Adipocyte (in vitro differentiated cells): ENCODE measurements at regions not wholly inside any gene's neighbourhood (a gene's known extent, or its start where the extent isn't known, plus 50 kb on each side); places are given as distances from the start of the nearest gene placed in this dataset.

Experiments
- DNase-seq: peaks from one replicate; pipeline ENCODE4 v3.0.0-alpha.2; 2015; ENCODE audit warnings: low read depth
- H3K27me3 ChIP-seq: replicated peaks from 2 replicates; pipeline ENCODE4 v1.7.0; 2013; ENCODE audit warnings: mild to moderate bottlenecking, low read length, moderate library complexity; ENCODE audit not compliant: control insufficient read depth, insufficient read depth
- H3K36me3 ChIP-seq: 2 replicates; pipeline ENCODE4 v1.7.0; 2013; ENCODE audit warnings: low read length, mild to moderate bottlenecking, moderate library complexity; ENCODE audit not compliant: control insufficient read depth, insufficient read depth, severe bottlenecking
- H3K4me1 ChIP-seq: 2 replicates; pipeline ENCODE4 v1.7.0; 2013; ENCODE audit warnings: mild to moderate bottlenecking, low read length, moderate library complexity; ENCODE audit not compliant: control insufficient read depth, insufficient read depth
- H3K4me3 ChIP-seq: 2 replicates; pipeline ENCODE4 v1.7.0; 2013; ENCODE audit warnings: mild to moderate bottlenecking, low read length, moderate library complexity
- H3K9ac ChIP-seq: 2 replicates; pipeline ENCODE4 v1.7.0; 2013; ENCODE audit warnings: mild to moderate bottlenecking, low read length, moderate library complexity
- H3K9me3 ChIP-seq: 2 replicates; pipeline ENCODE4 v1.7.0; 2013; ENCODE audit warnings: mild to moderate bottlenecking, low read length, moderate library complexity; ENCODE audit not compliant: control insufficient read depth

DNA sequence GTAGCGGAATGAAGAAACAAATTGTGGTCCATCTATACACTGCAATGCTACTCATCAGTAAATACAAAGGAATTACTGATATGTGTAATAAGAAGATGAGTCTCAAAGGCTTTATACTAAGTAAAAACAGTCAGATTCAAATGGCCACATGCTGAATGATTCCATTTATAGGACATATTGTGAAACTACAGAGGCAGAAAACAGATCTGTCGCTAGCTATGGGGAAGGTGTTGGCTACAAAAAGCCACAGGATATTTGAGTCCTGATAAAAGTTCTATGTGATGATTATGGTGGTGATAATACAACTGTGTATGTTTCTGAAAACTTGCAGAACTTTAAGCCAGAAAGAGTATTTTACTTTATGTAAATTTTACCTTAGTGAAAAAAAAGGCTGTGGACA, 313.2 kb downstream of the HDGFL1 start:
- no peak overlapping the region for H3K9ac ChIP-seq
- peaks cover 29% of the 10 kb centered on the region for H3K4me1 ChIP-seq
- no peaks in the 10 kb centered on the region for H3K36me3 ChIP-seq
- H3K4me3 ChIP-seq: no peak overlapping the region
- DNase-seq: peak; percentile 22
- no peaks in the 10 kb centered on the region for H3K27me3 ChIP-seq
- H3K9me3 ChIP-seq: no peaks in the 10 kb centered on the region

DNA sequence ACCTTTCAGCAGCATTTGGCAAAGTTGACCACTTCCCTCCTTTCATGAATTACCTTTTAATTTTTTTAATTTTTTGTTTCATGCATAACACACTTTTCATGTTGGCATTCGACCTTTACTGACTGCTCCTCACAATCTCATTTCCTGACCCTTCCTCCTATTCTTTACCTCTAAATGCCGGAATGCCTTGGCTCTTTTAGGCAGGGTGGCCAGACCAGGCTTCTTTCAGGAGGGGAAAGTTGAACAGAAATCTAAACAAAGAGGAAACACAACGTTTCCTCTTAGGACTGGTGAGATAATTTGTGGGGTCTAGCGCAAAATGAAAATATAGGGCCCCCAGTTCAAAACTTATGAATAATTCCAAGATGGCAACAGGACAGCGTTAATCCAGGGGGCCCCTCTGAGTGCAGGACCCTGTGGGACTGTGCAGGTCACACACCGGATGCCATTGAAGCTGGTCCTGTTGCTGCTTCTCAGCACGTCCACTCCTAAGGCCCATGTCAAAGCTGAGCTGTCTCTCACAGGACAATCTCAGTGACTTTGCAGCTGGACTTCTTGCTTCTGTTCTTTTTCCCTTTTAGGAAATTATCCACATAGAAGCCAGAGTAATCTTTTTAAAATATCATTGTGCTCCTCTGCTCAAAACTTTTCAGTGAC, 313.8 kb downstream of the HDGFL1 start:
- H3K27me3 ChIP-seq: no peaks in the 10 kb centered on the region
- H3K36me3 ChIP-seq: no peaks in the 10 kb centered on the region
- no peaks in the 10 kb centered on the region for H3K9me3 ChIP-seq
- H3K9ac ChIP-seq: no peak overlapping the region
- no peak for DNase-seq
- peaks cover 27% of the 10 kb centered on the region for H3K4me1 ChIP-seq
- H3K4me3 ChIP-seq: no peak overlapping the region

DNA sequence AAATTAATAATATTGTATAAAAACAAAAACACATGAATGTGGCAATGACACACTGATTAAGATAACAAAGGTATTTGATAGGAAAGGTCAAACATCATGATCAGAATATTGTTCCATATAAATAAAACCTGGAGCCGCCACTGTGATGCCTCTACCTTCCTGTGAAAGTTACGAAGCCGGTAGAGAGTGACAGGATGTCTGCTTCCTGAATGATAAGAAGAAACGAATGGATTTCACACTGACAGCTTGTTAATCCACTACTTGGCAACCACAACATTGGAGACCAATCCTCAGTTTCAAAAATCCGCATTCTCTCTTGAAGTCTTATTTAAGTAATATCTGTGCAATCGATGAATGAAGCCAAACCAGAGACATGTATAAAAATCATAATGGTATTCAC, 315.1 kb downstream of the HDGFL1 start:
- H3K36me3 ChIP-seq: no peaks in the 10 kb centered on the region
- H3K4me3 ChIP-seq: no peak overlapping the region
- peaks cover 24% of the 10 kb centered on the region for H3K4me1 ChIP-seq
- H3K9me3 ChIP-seq: no peaks in the 10 kb centered on the region
- H3K9ac ChIP-seq: no peak overlapping the region
- no peaks in the 10 kb centered on the region for H3K27me3 ChIP-seq
- no peak for DNase-seq

DNA sequence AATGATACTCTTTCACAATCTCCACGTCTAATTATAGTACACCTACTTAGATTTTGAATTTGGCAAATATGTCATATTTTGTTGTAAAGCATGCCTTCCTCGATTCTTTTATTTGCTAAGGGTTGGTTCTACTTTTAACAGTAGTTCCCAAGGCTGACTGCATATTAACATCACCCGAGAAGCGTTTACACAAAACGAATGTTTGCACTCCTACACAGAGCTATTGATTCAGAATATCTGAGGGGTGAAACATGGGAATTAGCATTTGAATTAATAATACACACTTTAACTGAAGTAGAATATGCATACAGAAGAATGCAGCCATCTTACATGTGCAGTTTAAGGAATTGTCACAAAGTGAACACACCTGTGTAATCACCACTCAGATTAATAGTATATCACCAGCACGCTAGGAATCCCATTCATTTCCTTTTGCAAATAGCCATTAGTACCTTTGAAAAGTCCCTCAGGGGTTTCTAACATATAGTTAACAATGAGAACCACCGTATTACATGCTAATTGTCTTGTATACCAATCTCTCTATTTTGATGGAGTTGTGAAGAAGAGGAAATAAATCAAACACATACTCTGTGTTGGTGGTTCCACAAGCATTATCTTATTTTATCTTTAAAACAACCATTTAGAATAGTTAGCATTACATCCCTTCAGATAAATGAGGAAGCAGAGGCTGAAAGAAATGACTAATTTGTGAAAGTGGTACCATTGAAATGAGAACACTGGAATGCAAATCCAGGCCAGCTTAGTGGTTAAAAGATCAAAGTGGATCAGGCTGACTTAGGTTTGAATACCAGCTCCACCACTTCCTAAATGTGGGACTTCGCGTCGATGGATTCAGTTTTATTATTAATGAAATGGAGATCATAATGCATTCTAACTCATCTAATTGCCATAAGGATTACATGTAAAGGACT, 317.6 kb downstream of the HDGFL1 start:
- Histone ChIP-seq H3K27me3 (no peaks in the 10 kb centered on the region), H3K4me3 (no peak overlapping the region), H3K9me3 (no peaks in the 10 kb centered on the region), H3K4me1 (peaks cover 8% of the 10 kb centered on the region), H3K36me3 (no peaks in the 10 kb centered on the region), H3K9ac (no peak overlapping the region)
- DNase-seq: no peak

DNA sequence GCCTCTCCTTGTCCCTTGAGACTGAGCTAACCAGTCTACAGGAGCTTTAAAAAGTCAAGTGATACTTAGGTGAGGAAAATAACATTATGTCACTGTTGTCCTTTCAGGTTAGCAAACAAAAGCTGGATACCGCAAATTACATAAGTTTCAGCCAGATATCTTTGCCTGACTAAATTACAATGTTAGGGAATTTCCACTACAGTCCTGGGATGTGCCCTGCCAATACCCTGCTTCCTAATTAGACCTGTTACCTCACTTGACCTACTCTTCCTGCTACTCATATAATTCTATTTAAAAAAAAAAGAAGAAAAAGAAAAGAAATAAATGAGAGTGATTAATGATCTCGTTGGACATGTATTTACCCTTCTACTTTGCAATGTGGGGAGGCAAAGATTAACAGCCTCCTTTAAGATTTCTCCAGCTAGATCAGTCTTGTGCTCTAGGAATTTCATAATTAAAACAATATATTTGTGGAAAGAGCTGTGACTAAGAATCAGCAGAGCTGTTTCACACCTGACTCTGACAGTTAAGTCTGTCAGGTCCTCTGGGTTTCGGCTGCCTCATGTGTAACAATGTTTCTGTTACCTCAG, 318.9 kb downstream of the HDGFL1 start:
- H3K9ac ChIP-seq: no peak overlapping the region
- no peak overlapping the region for H3K4me3 ChIP-seq
- H3K4me1 ChIP-seq: peaks cover 9% of the 10 kb centered on the region
- no peaks in the 10 kb centered on the region for H3K36me3 ChIP-seq
- no peaks in the 10 kb centered on the region for H3K9me3 ChIP-seq
- no peaks in the 10 kb centered on the region for H3K27me3 ChIP-seq
- no peak for DNase-seq

DNA sequence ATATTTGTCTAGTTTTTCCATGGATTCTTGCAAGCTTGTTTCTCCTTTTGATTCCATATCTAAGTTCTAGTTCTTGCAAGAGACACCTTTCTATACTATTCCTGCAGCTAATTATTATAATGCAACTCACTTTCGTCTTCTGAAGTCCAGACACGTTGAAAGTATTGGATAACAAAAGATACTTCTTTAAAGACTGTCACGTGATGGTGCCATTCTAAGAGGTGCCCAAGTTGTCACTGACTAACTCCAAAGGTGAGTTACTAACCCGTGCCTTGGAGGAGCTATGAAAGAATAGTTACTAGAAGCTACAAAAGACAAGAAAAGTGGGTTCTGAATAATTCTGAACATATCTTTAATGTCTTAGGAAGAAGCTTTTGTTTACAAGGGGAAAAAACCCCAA, 322.6 kb downstream of the HDGFL1 start:
- no peaks in the 10 kb centered on the region for H3K36me3 ChIP-seq
- H3K4me3 ChIP-seq: no peak overlapping the region
- peaks cover 9% of the 10 kb centered on the region for H3K4me1 ChIP-seq
- peak overlapping the region; percentile 43 for H3K9ac ChIP-seq
- H3K9me3 ChIP-seq: no peaks in the 10 kb centered on the region
- DNase-seq: no peak
- H3K27me3 ChIP-seq: no peaks in the 10 kb centered on the region

DNA sequence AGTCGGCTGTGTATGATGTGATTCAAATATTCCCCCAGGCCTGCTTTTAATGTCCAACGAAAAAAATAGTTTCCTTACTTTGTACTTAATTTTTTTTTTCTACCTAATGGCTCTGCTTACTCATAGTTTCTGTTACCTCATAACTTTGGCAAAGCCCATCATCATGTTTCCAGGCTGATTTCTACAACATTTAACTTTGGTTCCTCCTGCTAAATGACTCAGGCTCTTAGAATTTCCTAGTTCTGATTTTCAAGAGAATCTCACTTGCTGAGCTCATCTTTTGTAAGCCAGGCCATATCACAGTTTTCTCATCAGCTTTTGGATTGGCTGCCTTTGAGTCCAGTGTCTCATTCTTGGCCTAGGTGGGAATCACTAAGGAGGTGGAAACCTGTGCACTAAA, 323.1 kb downstream of the HDGFL1 start:
- Histone ChIP-seq H3K9ac (peak overlapping the region; percentile 43), H3K27me3 (no peaks in the 10 kb centered on the region), H3K9me3 (no peaks in the 10 kb centered on the region), H3K4me1 (peaks cover 9% of the 10 kb centered on the region), H3K36me3 (no peaks in the 10 kb centered on the region), H3K4me3 (no peak overlapping the region)
- peak; percentile 95 for DNase-seq

DNA sequence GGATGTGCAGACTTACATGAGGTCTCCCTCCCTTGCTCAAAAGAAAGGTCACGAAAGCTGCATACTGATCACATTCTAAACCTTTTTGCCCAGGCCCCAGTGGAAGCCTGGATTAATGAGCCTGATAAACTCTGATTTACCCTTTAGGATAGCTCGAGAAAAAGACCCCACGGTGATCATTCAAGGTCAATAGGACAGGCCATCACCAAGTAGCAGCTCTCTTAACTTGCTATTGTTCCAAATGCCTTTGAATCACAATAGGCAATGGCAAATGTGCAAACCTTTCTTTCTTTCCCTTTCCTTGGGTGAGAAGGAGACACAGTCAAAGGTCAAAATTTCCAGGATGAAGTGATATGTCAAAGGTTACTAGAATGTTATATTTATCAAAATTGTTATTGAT, 327.3 kb downstream of the HDGFL1 start:
- no peaks in the 10 kb centered on the region for H3K27me3 ChIP-seq
- no peak overlapping the region for H3K4me3 ChIP-seq
- no peak overlapping the region for H3K9ac ChIP-seq
- no peak for DNase-seq
- H3K36me3 ChIP-seq: no peaks in the 10 kb centered on the region
- peaks cover 9% of the 10 kb centered on the region for H3K4me1 ChIP-seq
- no peaks in the 10 kb centered on the region for H3K9me3 ChIP-seq

DNA sequence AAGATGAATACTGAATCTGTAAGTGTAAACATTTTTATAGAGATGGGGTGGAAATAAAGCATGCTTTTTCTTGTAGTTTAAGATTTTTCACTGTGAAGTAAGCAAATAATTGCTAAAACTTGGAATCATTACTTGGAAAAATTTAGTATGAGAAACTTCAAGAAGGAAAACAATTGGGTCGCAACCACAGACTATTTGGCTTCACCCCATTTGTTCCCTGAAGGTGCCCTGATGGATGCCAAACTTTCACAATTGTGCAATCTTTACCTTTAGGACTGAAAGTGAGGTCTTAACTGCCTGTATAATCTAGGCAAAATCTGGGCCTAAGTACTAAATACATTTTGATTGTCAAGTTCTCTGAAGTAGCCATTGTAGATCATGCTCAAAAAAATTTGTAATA, 330.1 kb downstream of the HDGFL1 start:
- Histone ChIP-seq H3K9me3 (no peaks in the 10 kb centered on the region), H3K4me3 (no peak overlapping the region), H3K9ac (no peak overlapping the region), H3K4me1 (no peaks in the 10 kb centered on the region), H3K27me3 (no peaks in the 10 kb centered on the region), H3K36me3 (no peaks in the 10 kb centered on the region)
- no peak for DNase-seq

DNA sequence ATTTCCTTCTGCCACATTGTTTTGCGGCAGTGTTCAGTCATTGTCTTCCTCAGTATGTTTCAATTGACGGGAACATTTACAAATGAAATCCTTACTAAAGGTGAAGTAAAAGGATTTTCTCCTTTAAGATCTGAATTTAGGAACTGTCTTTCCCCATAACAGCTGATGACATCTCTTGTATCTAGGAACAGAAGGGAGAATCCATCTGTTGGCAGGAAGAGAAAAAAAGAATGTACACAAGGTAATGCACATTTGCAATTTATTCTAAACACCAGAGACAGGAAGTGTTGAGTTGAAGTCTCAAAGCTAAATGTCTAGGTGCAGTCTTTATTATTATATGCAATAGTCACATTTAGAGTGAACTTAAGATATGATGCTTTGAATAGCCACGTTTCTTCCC, 334.5 kb downstream of the HDGFL1 start:
- no peak overlapping the region for H3K9ac ChIP-seq
- DNase-seq: no peak
- no peaks in the 10 kb centered on the region for H3K27me3 ChIP-seq
- no peaks in the 10 kb centered on the region for H3K9me3 ChIP-seq
- H3K36me3 ChIP-seq: no peaks in the 10 kb centered on the region
- no peak overlapping the region for H3K4me3 ChIP-seq
- H3K4me1 ChIP-seq: no peaks in the 10 kb centered on the region

DNA sequence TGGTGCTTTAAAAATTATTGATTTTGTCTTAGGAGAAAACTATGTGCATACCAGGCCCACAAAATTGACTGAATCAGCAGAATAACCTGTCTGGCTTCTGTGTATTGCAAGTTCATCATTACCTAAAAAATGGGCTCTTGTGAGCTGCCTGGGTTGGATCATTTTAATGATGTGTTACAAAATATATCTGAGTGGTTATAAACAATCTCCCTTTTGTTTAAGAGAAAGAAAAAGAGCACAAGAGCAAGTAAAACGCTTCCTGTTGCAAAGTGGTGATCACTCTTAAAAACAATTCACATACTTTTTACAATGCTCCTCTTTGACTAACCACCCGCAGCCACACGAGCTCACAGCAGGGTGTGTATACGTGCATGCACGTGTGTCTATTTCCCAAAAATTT, 335.1 kb downstream of the HDGFL1 start:
- Histone ChIP-seq H3K27me3 (no peaks in the 10 kb centered on the region), H3K36me3 (no peaks in the 10 kb centered on the region), H3K9ac (no peak overlapping the region), H3K9me3 (no peaks in the 10 kb centered on the region), H3K4me3 (no peak overlapping the region), H3K4me1 (no peaks in the 10 kb centered on the region)
- DNase-seq: no peak
